HG03025 (cell line): ENCODE measurements at regions not wholly inside any gene's neighbourhood (a gene's known extent, or its start where the extent isn't known, plus 50 kb on each side); places are given as distances from the start of the nearest gene placed in this dataset.

Experiments
- ATAC-seq: cut with Tn5 transposase; IDR thresholded peaks from one replicate; pipeline ENCODE4 v1.9.1; 2021; ENCODE audit warnings: mild to moderate bottlenecking, moderate library complexity; ENCODE audit not compliant: unreplicated experiment, low FRiP score

- no peak for ATAC-seq
Measured at GRCh38 chr10:3364768-3365480, 192.3 kb upstream of the PITRM1 start.

- ATAC-seq = no peak
Measured at GRCh38 chr10:3363311-3364045, 190.9 kb upstream of the PITRM1 start.

- no peak for ATAC-seq
Measured at GRCh38 chr10:3362394-3362793, 189.8 kb upstream of the PITRM1 start.

- ATAC-seq = no peak
Measured at GRCh38 chr10:3361640-3362039, 189.1 kb upstream of the PITRM1 start.

- no peak for ATAC-seq
Measured at GRCh38 chr10:3357737-3358136, 185.2 kb upstream of the PITRM1 start.

- no peak for ATAC-seq
Measured at GRCh38 chr10:3355536-3355935, 183.0 kb upstream of the PITRM1 start.

GRCh38 chr10:3354174-3354900 lies 181.8 kb upstream of the PITRM1 start:
- no peak for ATAC-seq

- no peak for ATAC-seq
Measured at GRCh38 chr10:3353235-3353634, 180.7 kb upstream of the PITRM1 start.

- ATAC-seq = no peak
Measured at GRCh38 chr10:3350617-3351258, 178.2 kb upstream of the PITRM1 start.

- no peak for ATAC-seq
Measured at GRCh38 chr10:3350205-3350604, 177.6 kb upstream of the PITRM1 start.

GRCh38 chr10:3348564-3348963 lies 176.0 kb upstream of the PITRM1 start:
- ATAC-seq = no peak

- no peak for ATAC-seq
Measured at GRCh38 chr10:3347413-3348182, 175.0 kb upstream of the PITRM1 start.

GRCh38 chr10:3346851-3347250 lies 174.3 kb upstream of the PITRM1 start:
- no peak for ATAC-seq

GRCh38 chr10:3342771-3343170 lies 170.2 kb upstream of the PITRM1 start:
- no peak for ATAC-seq

GRCh38 chr10:3340127-3340730 lies 167.6 kb upstream of the PITRM1 start:
- no peak for ATAC-seq

GRCh38 chr10:3339531-3339950 lies 167.0 kb upstream of the PITRM1 start:
- no peak for ATAC-seq

GRCh38 chr10:3339121-3339520 lies 166.5 kb upstream of the PITRM1 start:
- ATAC-seq = no peak

GRCh38 chr10:3337741-3338140 lies 165.2 kb upstream of the PITRM1 start:
- no peak for ATAC-seq

GRCh38 chr10:3336673-3337293 lies 164.2 kb upstream of the PITRM1 start:
- no peak for ATAC-seq
